ENCODE measurements at regions not wholly inside any gene's neighbourhood (a gene's known extent, or its start where the extent isn't known, plus 50 kb on each side); places are given as distances from the start of the nearest gene placed in this dataset.

DNA sequence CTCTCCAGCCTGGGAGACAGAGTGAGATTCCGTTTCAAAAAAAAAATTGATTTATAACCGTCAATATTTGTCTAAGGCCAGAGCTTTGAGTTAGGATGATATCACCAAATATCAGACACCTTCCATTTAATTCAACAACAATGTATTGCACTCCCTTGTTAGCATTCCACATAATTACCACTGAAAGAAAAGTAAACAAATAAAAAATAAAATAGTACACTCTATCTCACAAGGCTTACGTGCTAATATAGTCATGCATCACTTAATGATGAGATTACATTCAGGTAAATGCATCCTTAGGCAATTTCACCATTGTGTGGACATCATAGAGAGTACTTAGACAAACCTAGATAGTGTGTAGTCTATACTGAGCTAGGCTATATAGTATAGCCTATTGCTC is 127.6 kb upstream of the RHOBTB1 start:
- no peak for DNase-seq

DNA sequence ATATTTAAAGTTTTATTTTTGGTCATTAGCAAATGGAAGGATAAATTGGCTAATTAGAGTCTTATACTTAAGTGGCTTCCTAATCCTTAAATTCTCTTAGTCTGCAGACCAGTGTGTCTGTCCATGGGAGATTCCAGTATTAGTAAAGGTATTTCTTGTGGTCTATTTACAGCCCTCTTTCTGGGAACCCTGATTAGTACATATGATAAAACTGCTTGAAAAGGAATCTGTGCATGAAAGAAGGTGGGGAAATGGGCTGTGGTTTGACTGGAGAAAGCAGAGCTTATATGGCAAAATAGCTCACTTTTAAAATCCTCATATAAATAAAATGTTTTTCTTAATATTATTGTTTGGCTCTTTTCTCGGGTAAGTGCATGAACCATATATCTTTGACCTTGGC is 124.5 kb upstream of the RHOBTB1 start:
- no peaks in the 10 kb centered on the region for H3K9me3 Mint-ChIP-seq (ENCODE audit: low read depth, unreplicated experiment)
- H3K4me3 Mint-ChIP-seq (ENCODE audit: low read depth, unreplicated experiment) = no peak overlapping the region
- CTCF ChIA-PET = no interaction called here
- no peaks in the 10 kb centered on the region for H3K4me1 Mint-ChIP-seq (ENCODE audit: low read depth, unreplicated experiment)
- TF ChIP-seq, protein P1, sequence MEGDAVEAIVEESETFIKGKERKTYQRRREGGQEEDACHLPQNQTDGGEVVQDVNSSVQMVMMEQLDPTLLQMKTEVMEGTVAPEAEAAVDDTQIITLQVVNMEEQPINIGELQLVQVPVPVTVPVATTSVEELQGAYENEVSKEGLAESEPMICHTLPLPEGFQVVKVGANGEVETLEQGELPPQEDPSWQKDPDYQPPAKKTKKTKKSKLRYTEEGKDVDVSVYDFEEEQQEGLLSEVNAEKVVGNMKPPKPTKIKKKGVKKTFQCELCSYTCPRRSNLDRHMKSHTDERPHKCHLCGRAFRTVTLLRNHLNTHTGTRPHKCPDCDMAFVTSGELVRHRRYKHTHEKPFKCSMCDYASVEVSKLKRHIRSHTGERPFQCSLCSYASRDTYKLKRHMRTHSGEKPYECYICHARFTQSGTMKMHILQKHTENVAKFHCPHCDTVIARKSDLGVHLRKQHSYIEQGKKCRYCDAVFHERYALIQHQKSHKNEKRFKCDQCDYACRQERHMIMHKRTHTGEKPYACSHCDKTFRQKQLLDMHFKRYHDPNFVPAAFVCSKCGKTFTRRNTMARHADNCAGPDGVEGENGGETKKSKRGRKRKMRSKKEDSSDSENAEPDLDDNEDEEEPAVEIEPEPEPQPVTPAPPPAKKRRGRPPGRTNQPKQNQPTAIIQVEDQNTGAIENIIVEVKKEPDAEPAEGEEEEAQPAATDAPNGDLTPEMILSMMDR (IDR thresholded peaks at IDR 0.05; ENCODE audit: unreplicated experiment) = no peak
- no peak overlapping the region for H3K27ac Mint-ChIP-seq (ENCODE audit: unreplicated experiment)
- intact Hi-C loops (cut with micrococcal nuclease; ENCODE audit: unreplicated experiment) = loop anchor here (5.0 kb wide), 1 partner anchor 41 kb away; no protein-coding TSS in a partner anchor
- no peak for DNase-seq
- no TSS peak for BruUV-seq (replicated peaks)
- no peaks in the 10 kb centered on the region for H3K36me3 Mint-ChIP-seq (ENCODE audit: insufficient read depth, unreplicated experiment)
- no peaks in the 10 kb centered on the region for H3K27me3 Mint-ChIP-seq (ENCODE audit: unreplicated experiment)

More for the DNA sequence above, 127.6 kb upstream of the RHOBTB1 start:
- Mint-ChIP-seq H3K27ac (ENCODE audit: unreplicated experiment) (no peak overlapping the region), H3K9me3 (ENCODE audit: low read depth, unreplicated experiment) (no peaks in the 10 kb centered on the region), H3K4me1 (ENCODE audit: low read depth, unreplicated experiment) (no peaks in the 10 kb centered on the region), H3K36me3 (ENCODE audit: insufficient read depth, unreplicated experiment) (no peaks in the 10 kb centered on the region), H3K4me3 (ENCODE audit: low read depth, unreplicated experiment) (no peak overlapping the region), H3K27me3 (ENCODE audit: unreplicated experiment) (no peaks in the 10 kb centered on the region)
- intact Hi-C loops (cut with micrococcal nuclease; ENCODE audit: unreplicated experiment) = no loop called here
- CTCF ChIA-PET = no interaction called here
- TF ChIP-seq, protein P1 (IDR thresholded peaks at IDR 0.05; ENCODE audit: unreplicated experiment) = no peak
- BruUV-seq (replicated peaks) = no TSS peak

DNA sequence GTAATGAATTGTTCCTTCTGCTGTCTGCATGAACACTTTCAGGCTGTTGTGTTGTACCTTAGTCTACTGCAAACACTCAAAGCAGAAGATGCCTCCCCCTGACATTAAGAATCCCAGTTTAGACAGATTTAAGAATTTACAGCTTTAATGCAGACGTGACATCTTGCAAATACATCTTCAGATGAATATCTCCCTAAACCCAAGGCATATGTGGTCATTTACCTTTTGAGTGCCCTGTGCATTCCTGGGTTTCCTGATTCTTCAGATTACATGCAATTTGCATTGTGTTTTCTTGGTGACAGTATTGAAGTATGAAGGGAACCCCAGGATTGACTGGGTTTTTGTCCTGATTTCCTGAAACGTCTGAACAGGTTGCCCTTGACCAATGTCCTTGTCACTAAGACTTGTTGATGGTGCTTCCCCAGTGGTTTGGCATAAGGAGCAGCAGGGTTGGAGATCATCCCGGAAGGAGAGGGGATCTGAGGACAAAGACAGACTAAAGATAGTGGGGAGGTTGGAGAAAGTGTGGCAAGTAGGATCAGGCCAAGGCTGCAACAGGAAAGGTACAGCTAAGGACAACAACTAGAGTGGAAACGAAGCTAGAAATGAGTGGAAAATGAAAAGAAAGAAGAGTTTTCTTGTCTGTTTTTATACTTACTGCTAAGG is 123.8 kb upstream of the RHOBTB1 start:
- no peaks in the 10 kb centered on the region for H3K9me3 Mint-ChIP-seq (ENCODE audit: low read depth, unreplicated experiment)
- TF ChIP-seq, protein P1 (IDR thresholded peaks at IDR 0.05; ENCODE audit: unreplicated experiment) = no peak
- DNase-seq = no peak
- CTCF ChIA-PET = no interaction called here
- H3K36me3 Mint-ChIP-seq (ENCODE audit: insufficient read depth, unreplicated experiment) = no peaks in the 10 kb centered on the region
- BruUV-seq (replicated peaks) = no TSS peak
- intact Hi-C loops (cut with micrococcal nuclease; ENCODE audit: unreplicated experiment) = loop anchor here (5.0 kb wide), 1 partner anchor 41 kb away; no protein-coding TSS in a partner anchor
- no peak overlapping the region for H3K27ac Mint-ChIP-seq (ENCODE audit: unreplicated experiment)
- no peaks in the 10 kb centered on the region for H3K4me1 Mint-ChIP-seq (ENCODE audit: low read depth, unreplicated experiment)
- no peaks in the 10 kb centered on the region for H3K27me3 Mint-ChIP-seq (ENCODE audit: unreplicated experiment)
- H3K4me3 Mint-ChIP-seq (ENCODE audit: low read depth, unreplicated experiment) = no peak overlapping the region

DNA sequence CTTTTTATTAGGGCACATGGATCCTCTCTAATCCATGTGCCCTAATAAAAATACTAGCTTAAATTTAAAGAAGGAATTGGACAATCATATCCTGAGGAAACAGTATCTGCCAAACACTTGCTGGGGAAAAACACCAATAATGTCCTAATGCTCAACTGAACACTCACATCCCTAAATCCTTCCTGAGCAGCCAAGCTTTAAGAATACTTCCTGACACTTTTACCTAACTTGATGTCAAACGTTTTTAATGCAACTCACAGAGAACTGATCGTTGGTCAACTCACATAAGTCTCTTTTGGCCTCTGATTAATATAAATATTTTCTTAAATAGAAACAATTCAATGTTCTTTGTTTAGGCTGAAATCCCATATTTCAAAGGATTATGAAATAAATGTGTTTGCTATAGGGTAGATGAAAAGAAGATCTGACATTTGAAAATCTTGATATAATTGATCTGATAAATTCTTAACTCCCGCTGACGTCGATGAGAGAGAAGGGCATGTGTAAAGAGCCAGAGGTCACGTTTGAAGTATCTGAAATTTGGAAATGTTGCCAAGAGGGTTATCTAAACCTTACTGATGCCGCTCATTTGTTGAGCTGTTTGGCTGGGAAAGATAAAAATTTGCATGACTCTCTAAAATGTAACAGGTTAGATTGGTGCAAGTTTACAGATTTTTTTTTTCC is 122.8 kb upstream of the RHOBTB1 start:
- no peaks in the 10 kb centered on the region for H3K27me3 Mint-ChIP-seq (ENCODE audit: unreplicated experiment)
- no peak overlapping the region for H3K27ac Mint-ChIP-seq (ENCODE audit: unreplicated experiment)
- TF ChIP-seq, protein P1 (IDR thresholded peaks at IDR 0.05; ENCODE audit: unreplicated experiment) = no peak
- no TSS peak for BruUV-seq (replicated peaks)
- no peaks in the 10 kb centered on the region for H3K9me3 Mint-ChIP-seq (ENCODE audit: low read depth, unreplicated experiment)
- H3K4me3 Mint-ChIP-seq (ENCODE audit: low read depth, unreplicated experiment) = no peak overlapping the region
- H3K4me1 Mint-ChIP-seq (ENCODE audit: low read depth, unreplicated experiment) = no peaks in the 10 kb centered on the region
- intact Hi-C loops (cut with micrococcal nuclease; ENCODE audit: unreplicated experiment) = loop anchor here (5.0 kb wide), 1 partner anchor 40 kb away; no protein-coding TSS in a partner anchor
- H3K36me3 Mint-ChIP-seq (ENCODE audit: insufficient read depth, unreplicated experiment) = no peaks in the 10 kb centered on the region
- CTCF ChIA-PET = no interaction called here
- no peak for DNase-seq
